Motor neuron (in vitro differentiated cells): ENCODE measurements at regions not wholly inside any gene's neighbourhood (a gene's known extent, or its start where the extent isn't known, plus 50 kb on each side); places are given as distances from the start of the nearest gene placed in this dataset.
"Not testable (repeated sequence)": the region's sequence is repeated elsewhere in the genome, so short reads cannot be mapped to it uniquely, and the experiment has no call there.

Experiments used
- ATAC-seq, 8 experiments: fragments of 200-7000 bp; cut with Tn5 transposase; replicated peaks in 6 of 8; 2 replicates each; pipeline ENCODE4 v1.8.0; 2021; ENCODE audit warnings: mild to moderate bottlenecking in 8 of 8, moderate library complexity in 8 of 8
- H3K27ac ChIP-seq, 2 donors: fragments of 250-450 bp; sonication (Bioruptor Pico); 2 replicates each; pipeline ENCODE4 v1.9.0; 2021; ENCODE audit warnings: antibody characterized with exemption in 2 of 2, mild to moderate bottlenecking in 2 of 2, moderate library complexity in 1 of 2
- H3K4me1 ChIP-seq, 2 donors: fragments of 250-450 bp; sonication (Bioruptor Pico); replicated peaks in 1 of 2; 2 replicates each; pipeline ENCODE4 v1.6.1; 2021; ENCODE audit warnings: antibody characterized with exemption in 2 of 2, mild to moderate bottlenecking in 2 of 2, moderate library complexity in 1 of 2
- H3K4me3 ChIP-seq, 5 donors: fragments of 250-450 bp; sonication (Bioruptor Pico); 2 replicates each; pipeline ENCODE4 v1.9.0; 2021; ENCODE audit warnings: antibody characterized with exemption in 5 of 5, mild to moderate bottlenecking in 5 of 5, moderate library complexity in 4 of 5
- WGBS, 10 experiments: fragments of 450-650 bp; shearing (Covaris generic); methylation state at CpG; one replicate each; pipeline ENCODE4 v1.0.0; 2022; 5-methylcytosine and 5-hydroxymethylcytosine counted together
- in situ Hi-C, 9 experiments: fragments of 400-800 bp; cut with MboI; loops; one replicate each; pipeline ENCODE4 v1.15.0; 2021; ENCODE audit warnings: low sequenced_read_pairs in 9 of 9, low pct_unique_long_range_greater_than_20kb in 2 of 9; ENCODE audit not compliant: unreplicated experiment in 9 of 9

DNA sequence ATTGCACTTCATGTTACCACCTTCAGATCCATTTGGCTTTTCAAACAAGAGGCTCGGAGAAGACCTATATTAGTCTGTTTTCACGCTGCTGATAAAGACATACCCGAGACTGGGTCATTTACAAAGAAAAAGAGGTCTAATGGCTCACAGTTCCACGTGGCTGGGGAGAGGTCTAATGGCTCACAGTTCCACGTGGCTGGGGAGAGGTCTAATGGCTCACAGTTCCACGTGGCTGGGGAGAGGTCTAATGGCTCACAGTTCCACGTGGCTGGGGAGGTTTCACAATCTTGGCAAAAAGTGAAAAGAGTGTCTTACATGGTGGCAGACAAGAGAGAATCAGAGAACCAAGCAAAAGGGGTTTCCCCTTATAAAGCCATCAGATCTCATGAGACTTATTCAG, 268.0 kb downstream of the C16orf95 start:
- H3K4me1 ChIP-seq, H3K4me3 ChIP-seq, in situ Hi-C loops, H3K27ac ChIP-seq: not testable (repeated sequence)
- peak in 1 of 8 experiments; percentile 28 for ATAC-seq
- WGBS, 10 experiments, result 18 to 100% (median 65%) methylated on average over 1 to 7 of the region's 7 CpGs; no CpG with 5 or more reads in 2 of the 10 experiments

DNA sequence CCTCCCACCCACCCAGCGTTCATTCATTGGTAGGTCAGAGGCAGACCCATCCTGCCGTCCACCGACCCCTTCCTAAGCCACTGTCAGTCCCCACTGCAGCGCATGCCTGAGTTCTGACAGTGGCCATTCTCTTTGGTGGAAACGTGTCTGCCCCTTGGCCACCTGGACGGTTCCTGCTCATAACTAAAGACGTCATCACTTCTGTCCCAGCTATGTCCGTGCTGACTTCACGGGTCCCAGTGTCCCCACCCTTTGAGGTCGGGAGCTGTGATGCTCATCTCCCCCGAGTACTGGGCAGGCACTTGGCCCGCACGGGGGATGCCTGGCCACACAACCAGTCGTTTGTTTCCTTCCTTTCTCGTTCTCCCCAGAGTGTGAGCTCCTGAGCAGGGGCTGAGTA, 267.1 kb downstream of the C16orf95 start:
- 20 to 82% (median 73%) methylated on average over 1 to 9 of the region's 15 CpGs; no CpG with 5 or more reads in 6 of the 10 experiments for WGBS, 10 experiments
- no peak for ATAC-seq
- Histone ChIP-seq H3K4me1 (peaks cover 0 to 2% of the 10 kb centered on the region in 2 donors), H3K4me3 (no peak overlapping the region), H3K27ac (no peak overlapping the region)
- in situ Hi-C loops, result loop anchor here in 8 of 9 experiments (10.0 to 25.0 kb wide), 4 partner anchors 237 to 488 kb away; partner anchors contain the start of genes FOXC2 (in 7 of the 8) and MTHFSD (in 3 of the 8)

DNA sequence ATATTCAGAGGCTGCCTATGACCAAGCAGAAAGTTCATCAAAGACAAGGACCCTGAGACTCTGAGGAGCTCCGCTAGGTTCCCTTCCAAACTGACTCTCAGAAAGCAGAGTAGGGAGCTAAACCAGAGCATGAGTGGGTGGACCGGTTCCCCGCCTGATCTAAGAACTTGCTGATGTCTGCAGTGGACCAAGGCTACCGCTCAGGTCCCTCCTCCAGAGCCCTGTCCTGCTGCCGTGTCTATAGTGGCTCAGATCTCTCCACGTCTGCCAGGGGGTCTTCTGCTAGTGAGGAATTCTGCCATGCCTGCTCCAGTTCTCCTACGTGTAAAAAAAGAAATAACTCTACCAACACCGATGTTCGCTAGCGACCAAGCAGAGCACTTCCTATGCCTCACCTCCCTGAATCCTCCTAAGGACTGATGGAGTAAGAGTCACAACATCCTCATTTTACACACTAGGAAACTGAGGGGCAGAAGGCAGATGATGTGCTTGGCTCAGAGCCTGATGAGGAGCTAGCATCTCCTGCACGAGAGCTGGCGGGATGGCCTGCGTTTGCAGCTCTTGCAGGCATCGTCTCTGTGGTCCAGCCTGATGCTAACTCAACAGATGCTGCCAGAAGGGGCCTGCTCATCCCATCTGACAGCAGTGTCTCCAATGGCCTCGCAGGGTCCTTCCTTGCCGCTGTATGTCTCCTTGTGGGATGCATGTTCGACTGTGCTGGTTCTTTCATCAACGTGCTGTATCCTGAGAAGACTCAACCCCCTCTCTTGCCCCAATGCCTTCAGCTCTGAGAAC, 265.5 kb downstream of the C16orf95 start:
- in situ Hi-C loops, result loop anchor here in 8 of 9 experiments (10.0 to 25.0 kb wide), 4 partner anchors 236 to 489 kb away; partner anchors contain the start of genes FOXC2 (in 7 of the 8) and MTHFSD (in 3 of the 8)

DNA sequence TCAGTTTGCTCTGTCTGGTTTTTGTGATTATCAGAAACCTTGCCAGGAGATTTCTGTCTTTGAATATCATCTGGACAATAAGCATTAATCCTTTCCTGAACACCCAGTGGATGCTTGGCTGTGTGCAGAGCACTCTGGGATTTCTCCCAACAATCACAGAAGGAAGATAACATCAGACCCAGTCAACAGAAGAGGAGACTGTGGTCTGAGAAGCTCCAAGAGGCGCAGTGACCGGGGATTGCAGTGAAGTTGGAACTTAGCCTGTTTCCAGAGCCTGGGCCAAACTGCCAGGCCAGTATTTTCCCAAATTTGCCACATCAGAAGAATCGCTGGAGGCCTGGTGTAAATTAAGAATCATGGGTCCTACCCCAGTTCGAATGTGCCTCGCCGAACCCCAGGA, 264.7 kb downstream of the C16orf95 start:
- WGBS, 10 experiments, result 0 to 100% (median 83%) methylated on average over 1 to 6 of the region's 6 CpGs; no CpG with 5 or more reads in 4 of the 10 experiments

More for the DNA sequence above, 265.5 kb downstream of the C16orf95 start:
- WGBS, 10 experiments, result 69 to 100% (median 80%) methylated on average over 2 to 18 of the region's 18 CpGs; no CpG with 5 or more reads in 3 of the 10 experiments
- no peak overlapping the region for H3K4me3 ChIP-seq
- ATAC-seq, result no peak
- peaks cover 0 to 2% of the 10 kb centered on the region in 2 donors for H3K4me1 ChIP-seq
- no peak overlapping the region for H3K27ac ChIP-seq

DNA sequence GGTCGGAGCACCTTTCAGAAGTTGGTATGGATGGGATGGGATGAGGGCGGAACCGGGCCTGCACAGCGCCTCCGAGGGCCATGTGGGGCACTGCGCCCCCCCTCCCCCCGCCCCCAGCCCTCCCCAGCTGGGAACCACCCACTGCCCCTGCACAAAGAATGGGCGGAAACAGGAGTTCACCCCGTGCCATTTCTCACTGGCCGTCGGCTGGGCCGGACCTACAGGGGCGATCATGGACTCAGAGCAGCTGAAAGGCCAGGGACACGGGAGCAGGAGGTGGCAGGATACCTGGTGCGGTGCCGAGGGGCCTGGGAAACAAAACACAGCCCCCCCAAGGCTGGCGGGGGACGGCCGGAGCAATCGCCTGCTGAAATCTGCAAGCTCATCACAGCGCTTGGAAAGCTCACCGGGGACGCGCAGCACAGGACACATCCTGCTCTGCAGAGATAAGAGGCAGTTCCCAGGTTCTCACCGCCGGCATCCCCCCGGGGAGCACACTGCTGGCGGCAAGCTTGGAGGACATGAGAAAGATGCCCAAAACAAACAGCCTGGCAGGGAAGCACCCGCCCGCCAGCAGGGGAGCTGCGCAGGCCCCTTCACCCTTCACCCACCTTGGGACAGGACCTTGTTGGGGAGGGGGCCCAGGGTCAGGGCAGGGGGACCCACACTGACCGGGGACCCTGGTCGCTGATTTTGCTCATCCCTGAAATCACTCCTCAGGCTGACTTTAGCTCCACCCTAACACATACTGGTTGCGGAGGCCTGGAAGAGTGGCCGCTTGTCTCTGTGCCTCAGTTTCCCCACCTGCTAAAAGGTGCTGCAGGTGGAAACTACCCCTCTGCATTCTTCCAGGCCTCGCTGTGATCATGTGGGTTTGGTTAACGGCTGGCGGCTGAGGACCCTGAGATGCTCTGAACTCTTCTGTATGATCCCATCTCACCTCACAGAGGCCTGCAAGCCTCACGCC, 263.9 kb downstream of the C16orf95 start:
- in situ Hi-C loops, result loop anchor here in 8 of 9 experiments (10.0 to 25.0 kb wide), 4 partner anchors 234 to 491 kb away; partner anchors contain the start of genes FOXC2 (in 7 of the 8) and MTHFSD (in 3 of the 8)
- WGBS, 10 experiments, result 20 to 100% (median 95%) methylated on average over 1 to 3 of the region's 39 CpGs; no CpG with 5 or more reads in 6 of the 10 experiments
- ATAC-seq, result no peak
- Histone ChIP-seq H3K4me3 (no peak overlapping the region), H3K27ac (no peak overlapping the region), H3K4me1 (no peaks in the 10 kb centered on the region)

More for the DNA sequence above, 264.7 kb downstream of the C16orf95 start:
- H3K4me3 ChIP-seq, result no peak overlapping the region
- in situ Hi-C loops, result loop anchor here in 8 of 9 experiments (10.0 to 25.0 kb wide), 4 partner anchors 235 to 490 kb away; partner anchors contain the start of genes FOXC2 (in 7 of the 8) and MTHFSD (in 3 of the 8)
- no peaks in the 10 kb centered on the region for H3K4me1 ChIP-seq
- no peak for ATAC-seq
- H3K27ac ChIP-seq, result no peak overlapping the region

DNA sequence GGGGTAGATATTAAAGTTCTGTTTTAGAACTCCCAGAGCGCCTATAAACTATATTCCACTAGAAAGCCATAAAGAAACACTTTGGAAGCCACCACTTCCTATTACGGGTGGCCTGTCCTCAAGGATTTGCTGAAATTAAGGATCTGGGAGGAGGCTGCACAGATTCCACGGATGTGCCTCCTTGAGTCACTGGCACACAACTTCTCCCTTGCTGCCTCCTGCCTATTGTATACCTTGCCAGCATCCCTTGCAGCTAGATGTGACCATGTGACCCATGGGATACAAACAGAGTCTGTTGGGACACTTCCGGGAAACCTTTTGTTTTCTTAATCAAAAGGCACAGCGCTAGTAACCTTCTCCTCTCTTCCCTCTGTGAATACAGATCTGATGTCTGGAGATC, 263.0 kb downstream of the C16orf95 start:
- no peaks in the 10 kb centered on the region for H3K4me1 ChIP-seq
- H3K4me3 ChIP-seq, result no peak overlapping the region
- no peak for ATAC-seq
- 44 to 100% (median 88%) methylated on average over 1 to 3 of the region's 5 CpGs; no CpG with 5 or more reads in 2 of the 10 experiments for WGBS, 10 experiments
- H3K27ac ChIP-seq, result no peak overlapping the region
- in situ Hi-C loops, result loop anchor here in 8 of 9 experiments (10.0 to 25.0 kb wide), 4 partner anchors 233 to 492 kb away; partner anchors contain the start of genes FOXC2 (in 7 of the 8) and MTHFSD (in 3 of the 8)

DNA sequence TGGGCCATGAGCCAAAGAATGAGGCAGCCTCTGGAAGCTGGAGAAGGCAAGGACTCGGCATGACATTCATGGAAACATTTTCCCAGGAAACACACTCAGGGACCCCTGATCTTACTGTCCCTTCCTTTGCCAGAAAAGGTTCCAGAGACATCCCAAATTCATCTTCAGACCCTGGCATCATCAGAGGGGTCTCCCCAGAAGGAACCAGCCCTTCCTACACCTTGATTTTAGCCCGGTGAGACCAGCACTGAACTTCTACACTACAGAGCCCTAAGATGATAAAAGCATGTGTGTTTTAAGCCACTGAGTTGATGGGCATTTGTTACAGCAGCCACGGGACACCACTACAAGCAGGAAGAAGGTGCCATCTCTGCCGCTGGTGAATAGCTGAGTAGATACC, 262.3 kb downstream of the C16orf95 start:
- Histone ChIP-seq H3K4me3 (no peak overlapping the region), H3K4me1 (no peaks in the 10 kb centered on the region), H3K27ac (no peak overlapping the region)
- no peak for ATAC-seq
- in situ Hi-C loops, result loop anchor here in 8 of 9 experiments (10.0 to 25.0 kb wide), 4 partner anchors 232 to 493 kb away; partner anchors contain the start of genes FOXC2 (in 7 of the 8) and MTHFSD (in 3 of the 8)
- 0 to 100% (median 78%) methylated on average over 1 to 3 of the region's 4 CpGs; no CpG with 5 or more reads in 4 of the 10 experiments for WGBS, 10 experiments

DNA sequence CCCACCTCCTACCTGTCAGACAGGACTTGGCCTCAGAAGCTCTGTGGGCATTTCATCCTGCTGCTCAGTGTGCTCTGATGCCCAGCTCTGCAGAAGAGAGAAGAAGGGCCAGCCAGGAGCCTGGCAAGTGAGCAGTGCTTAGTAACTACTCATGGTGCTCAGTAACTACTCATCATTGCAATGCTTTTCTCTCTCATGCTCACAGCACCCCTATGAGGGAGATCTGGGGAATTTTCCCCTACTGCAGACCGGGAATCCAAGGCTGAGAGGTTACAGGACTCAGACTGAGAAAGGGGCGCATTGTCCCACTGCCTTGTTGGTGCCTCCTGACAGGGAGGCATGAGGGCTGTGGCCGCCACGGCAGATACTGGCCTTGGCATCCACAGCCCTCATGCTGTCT, 261.1 kb downstream of the C16orf95 start:
- 71 to 100% methylated on average over 2 of the region's 4 CpGs; no CpG with 5 or more reads in 8 of the 10 experiments for WGBS, 10 experiments
- no peaks in the 10 kb centered on the region for H3K4me1 ChIP-seq
- no peak overlapping the region for H3K27ac ChIP-seq
- ATAC-seq, result peak in 4 of 8 experiments; percentile 23 to 41 (median 29)
- H3K4me3 ChIP-seq, result no peak overlapping the region
- in situ Hi-C loops, result loop anchor here in 8 of 9 experiments (10.0 to 25.0 kb wide), 4 partner anchors 231 to 494 kb away; partner anchors contain the start of genes FOXC2 (in 7 of the 8) and MTHFSD (in 3 of the 8)

DNA sequence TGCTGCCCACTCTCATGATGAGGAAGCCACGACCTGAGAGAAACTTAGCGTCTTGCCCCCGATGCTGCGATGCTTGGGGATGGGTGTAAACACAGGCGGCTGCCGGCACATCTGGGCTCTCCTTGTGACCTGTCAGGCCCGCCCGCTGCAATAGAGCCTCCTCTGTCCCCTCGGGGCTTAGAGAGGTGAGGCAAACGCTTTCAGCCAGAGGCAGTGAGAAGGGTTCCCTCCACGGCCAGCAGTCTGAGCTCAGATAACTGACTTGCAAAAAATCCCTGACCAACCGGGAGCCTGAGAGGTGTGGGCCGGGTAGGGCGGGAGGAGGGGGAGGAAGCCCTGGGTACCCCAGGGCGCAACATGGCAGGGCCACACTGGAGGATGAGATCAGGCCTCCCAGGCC, 260.6 kb downstream of the C16orf95 start:
- in situ Hi-C loops, result loop anchor here in 8 of 9 experiments (10.0 to 25.0 kb wide), 4 partner anchors 231 to 494 kb away; partner anchors contain the start of genes FOXC2 (in 7 of the 8) and MTHFSD (in 3 of the 8)
- H3K27ac ChIP-seq, result no peak overlapping the region
- no peak for ATAC-seq
- WGBS, 10 experiments, result 73 to 89% methylated on average over 5 to 9 of the region's 15 CpGs; no CpG with 5 or more reads in 8 of the 10 experiments
- H3K4me1 ChIP-seq, result no peaks in the 10 kb centered on the region
- no peak overlapping the region for H3K4me3 ChIP-seq

DNA sequence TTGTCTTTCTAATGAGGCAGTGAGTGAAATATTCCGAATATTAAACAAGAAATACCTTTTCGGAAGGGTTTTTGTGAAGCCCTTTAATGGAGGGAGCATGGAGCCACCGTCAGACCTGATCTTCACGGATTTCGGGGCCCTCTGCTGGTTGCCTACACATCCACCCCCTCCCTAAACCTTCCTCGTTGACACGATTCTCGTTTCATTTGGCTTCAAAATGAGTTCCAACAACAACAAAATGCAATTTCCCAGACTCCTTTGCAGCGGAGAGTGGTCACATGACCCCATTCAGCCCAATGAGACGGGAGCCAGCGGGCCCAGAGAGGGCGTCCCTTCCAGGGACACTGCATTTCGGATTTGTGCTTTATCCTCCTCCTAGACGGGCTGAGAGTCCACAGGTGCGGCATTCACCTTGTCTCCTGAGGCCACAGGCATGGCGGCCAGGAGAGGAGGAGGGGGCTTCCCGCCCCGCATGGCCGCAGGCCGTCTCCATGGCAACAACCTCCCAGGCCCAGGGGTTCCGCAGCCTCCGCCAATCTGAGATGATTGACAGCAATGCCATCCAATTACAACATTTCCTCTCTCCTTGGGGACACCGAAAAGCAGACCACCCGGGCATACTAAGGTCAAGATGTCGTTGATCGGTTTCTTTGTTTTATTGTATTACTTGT, 259.8 kb downstream of the C16orf95 start:
- no peak for ATAC-seq

DNA sequence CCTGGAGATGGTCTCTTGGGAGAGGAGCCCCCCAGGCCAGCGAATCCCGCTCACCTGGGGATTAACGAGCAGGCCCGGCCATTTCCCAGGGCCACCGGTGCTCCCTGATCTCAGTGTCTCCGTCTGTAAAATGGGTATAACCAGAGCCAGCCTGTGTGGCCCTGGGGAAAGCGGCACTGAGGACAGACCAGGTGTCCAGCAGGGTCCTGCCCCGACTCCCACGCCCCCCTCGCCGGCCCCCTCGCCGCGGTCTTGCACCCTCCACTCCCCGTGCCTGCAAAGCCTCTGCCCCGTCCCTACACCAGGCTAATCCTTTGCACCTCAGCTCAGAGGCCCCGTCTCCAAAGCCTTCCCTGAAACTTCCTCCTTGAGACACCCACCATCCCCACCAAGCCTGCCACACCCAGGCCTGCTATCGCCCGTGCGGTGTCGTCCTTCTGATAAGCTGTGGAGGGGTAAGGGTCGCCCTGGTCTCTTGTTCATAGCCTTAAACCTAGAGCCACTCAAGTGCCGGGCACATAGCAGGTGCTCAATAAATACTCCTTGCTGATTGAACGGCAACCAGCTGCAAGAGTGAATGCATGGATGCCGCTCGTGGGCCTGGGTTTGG, 259.1 kb downstream of the C16orf95 start:
- Histone ChIP-seq H3K4me1 (no peaks in the 10 kb centered on the region), H3K27ac (no peak overlapping the region), H3K4me3 (no peak overlapping the region)
- 37 to 100% (median 94%) methylated on average over 1 to 9 of the region's 26 CpGs; no CpG with 5 or more reads in 6 of the 10 experiments for WGBS, 10 experiments
- ATAC-seq, result no peak
- in situ Hi-C loops, result loop anchor here in 8 of 9 experiments (10.0 to 25.0 kb wide), 4 partner anchors 229 to 496 kb away; partner anchors contain the start of genes FOXC2 (in 7 of the 8) and MTHFSD (in 3 of the 8)

More for the DNA sequence above, 259.8 kb downstream of the C16orf95 start:
- Histone ChIP-seq H3K4me3 (no peak overlapping the region), H3K4me1 (no peaks in the 10 kb centered on the region), H3K27ac (no peak overlapping the region)
- in situ Hi-C loops, result loop anchor here in 8 of 9 experiments (10.0 to 25.0 kb wide), 4 partner anchors 230 to 495 kb away; partner anchors contain the start of genes FOXC2 (in 7 of the 8) and MTHFSD (in 3 of the 8)
- 0 to 100% (median 86%) methylated on average over 1 to 17 of the region's 26 CpGs; no CpG with 5 or more reads in 2 of the 10 experiments for WGBS, 10 experiments
